NCI-H774 (cell line): ENCODE measurements at regions not wholly inside any gene's neighbourhood (a gene's known extent, or its start where the extent isn't known, plus 50 kb on each side); places are given as distances from the start of the nearest gene placed in this dataset.

Source experiments
- DNase-seq: peaks from one replicate; lab custom pipeline; 2025; lab: John Stamatoyannopoulos, UW

- no peak for DNase-seq
Measured at GRCh38 chr2:177068967-177069366, 143.6 kb upstream of the HNRNPA3 start.

GRCh38 chr2:177072090-177072489 is 140.5 kb upstream of the HNRNPA3 start:
- no peak for DNase-seq

GRCh38 chr2:177073611-177074010 is 139.0 kb upstream of the HNRNPA3 start:
- no peak for DNase-seq

DNA sequence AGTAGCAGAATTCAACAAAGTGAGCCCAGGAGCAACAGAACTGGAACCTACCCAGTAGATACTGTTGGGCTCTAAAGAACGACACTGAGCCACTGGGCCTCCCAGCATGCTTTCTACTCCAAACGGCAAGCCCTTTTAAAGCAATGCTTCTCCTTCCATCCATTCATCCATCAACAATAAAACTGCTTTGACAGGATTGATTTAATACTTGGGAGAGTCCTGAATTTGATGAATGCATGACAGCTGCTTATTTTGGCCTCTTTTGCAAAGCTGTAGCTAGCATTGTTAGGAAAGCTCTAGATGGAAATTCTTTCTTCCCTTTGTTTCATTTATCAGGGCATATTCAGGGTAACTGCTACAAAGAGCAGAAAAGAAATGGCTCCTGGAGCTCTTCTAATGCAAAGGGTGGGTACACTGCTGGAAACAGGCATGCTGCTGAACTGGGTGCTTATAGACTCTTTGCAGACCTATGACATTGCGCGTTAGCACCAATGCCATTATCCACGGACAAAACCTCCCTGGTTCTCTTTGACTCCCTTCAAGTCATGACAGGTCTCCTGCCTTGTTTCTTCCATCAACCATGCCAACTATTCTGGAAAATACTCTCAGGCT is 138.4 kb upstream of the HNRNPA3 start:
- no peak for DNase-seq

GRCh38 chr2:177075254-177075653 is 137.3 kb upstream of the HNRNPA3 start:
- no peak for DNase-seq

- no peak for DNase-seq
Measured at GRCh38 chr2:177076636-177077179, 135.9 kb upstream of the HNRNPA3 start.

DNA sequence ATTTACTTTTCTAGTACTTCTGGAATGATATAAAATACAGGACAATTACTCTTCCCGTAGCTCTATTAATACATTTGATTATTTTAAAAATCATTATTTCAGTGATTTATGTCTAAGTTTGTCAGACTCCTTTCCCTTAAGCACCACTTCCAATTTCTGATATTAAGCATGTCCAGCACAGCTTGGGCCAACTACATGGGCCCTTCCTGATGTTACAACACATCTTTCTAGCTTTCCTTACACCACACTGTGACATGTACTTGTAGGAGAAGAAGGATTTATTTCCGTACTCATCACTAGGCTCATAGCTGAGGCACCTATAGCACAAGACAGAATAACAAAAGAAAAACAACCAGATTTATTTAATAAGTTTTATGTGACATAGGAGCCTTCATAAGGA is 134.8 kb upstream of the HNRNPA3 start:
- no peak for DNase-seq

- no peak for DNase-seq
Measured at GRCh38 chr2:177078416-177078815, 134.2 kb upstream of the HNRNPA3 start.

- DNase-seq: no peak
Measured at GRCh38 chr2:177078855-177079254, 133.7 kb upstream of the HNRNPA3 start.

- no peak for DNase-seq
Measured at GRCh38 chr2:177080746-177081284, 131.8 kb upstream of the HNRNPA3 start.

- DNase-seq: no peak
Measured at GRCh38 chr2:177084607-177085006, 128.0 kb upstream of the HNRNPA3 start.

DNA sequence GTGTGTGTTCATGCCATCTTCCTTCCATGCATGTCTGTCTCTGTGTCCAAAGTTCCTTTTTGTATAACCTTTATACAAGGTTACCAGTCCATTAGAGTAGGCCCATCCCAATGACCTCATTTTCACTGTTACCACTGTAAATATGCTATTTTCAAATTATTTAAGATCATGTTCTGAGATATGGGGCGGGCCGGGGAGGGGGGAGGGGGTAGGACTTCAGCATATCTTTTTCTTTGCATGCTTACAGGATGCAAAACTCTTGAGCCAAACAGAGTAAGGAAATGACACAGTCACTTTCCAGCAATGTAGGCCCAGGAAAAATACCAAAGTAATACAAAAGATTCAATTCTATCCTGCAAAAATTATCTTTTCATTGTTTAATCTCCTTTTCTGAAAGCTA is 124.1 kb upstream of the HNRNPA3 start:
- no peak for DNase-seq

- DNase-seq: no peak
Measured at GRCh38 chr2:177090967-177091366, 121.6 kb upstream of the HNRNPA3 start.

- no peak for DNase-seq
Measured at GRCh38 chr2:177093371-177093770, 119.2 kb upstream of the HNRNPA3 start.

DNA sequence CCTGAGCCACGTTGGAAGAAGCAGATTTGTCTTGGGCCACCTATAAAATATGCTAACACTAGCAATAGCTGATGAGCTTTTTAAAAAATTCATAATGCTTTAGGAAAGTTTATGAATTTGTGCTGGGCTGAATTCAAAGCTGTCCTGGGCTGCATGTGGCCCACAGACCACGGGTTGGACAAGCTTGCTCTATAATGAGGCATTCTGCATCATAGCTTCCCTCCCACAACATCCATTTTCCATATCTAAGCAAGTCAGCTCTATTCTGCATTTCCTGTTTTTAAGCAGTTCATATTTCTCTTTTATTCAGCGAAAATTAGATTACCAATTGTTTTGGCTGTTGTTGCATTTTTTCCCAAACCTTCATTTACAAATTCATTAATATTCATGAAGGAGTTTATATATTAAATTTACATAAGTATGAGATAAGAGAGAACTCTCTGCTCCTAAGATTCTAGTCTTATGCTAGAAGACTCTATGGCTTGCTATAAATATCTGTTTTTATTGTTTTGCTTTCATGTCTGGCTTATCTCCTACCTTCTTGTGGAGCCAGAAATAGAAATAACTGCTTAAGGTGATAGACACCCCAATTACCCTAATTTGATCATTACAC is 114.5 kb upstream of the HNRNPA3 start:
- DNase-seq: no peak

GRCh38 chr2:177101930-177102329 is 110.7 kb upstream of the HNRNPA3 start:
- DNase-seq: no peak

GRCh38 chr2:177106212-177106611 is 106.4 kb upstream of the HNRNPA3 start:
- DNase-seq: no peak

GRCh38 chr2:177108890-177109289 is 103.7 kb upstream of the HNRNPA3 start:
- DNase-seq: no peak

- no peak for DNase-seq
Measured at GRCh38 chr2:177114712-177115111, 97.9 kb upstream of the HNRNPA3 start.

GRCh38 chr2:177117755-177118154 is 94.8 kb upstream of the HNRNPA3 start:
- DNase-seq: no peak

DNA sequence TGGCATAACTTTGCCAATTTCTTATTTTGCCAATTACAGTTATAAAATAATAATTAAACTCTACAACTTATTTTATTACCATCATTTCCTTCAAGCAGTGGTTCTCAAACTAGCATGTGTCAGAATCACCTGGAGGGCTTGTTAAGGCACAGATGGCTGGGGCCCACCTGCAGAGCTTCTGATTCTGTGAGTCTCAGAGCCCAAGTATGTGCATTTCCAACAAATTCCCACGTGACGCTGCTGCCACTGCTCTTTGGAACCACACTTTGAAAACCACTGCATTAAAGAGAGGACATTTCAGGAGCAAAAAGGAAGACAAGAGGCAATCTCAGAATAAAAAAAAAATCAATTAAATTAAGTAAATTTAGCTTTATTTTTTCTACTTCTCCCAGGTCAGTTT is 94.0 kb upstream of the HNRNPA3 start:
- DNase-seq: no peak

DNA sequence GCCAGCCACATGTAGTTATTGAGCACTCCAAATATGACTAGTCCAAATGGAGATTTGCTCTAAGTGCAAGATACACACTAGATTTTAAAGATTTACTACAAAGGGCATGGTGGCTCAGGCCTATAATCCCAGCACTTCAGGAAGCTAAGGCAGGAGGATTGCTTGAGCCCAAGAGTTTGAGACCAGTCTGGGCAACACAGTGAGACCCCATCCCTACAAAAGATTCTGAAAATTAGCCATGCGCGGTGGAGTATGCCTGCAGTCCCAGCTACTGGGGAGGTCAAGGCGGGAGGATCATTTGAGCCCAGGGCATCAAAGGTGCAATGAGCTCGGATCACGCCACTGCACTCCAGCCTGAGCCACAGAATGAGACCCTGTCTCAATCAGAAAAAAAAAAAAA is 93.5 kb upstream of the HNRNPA3 start:
- no peak for DNase-seq

GRCh38 chr2:177123048-177123447 is 89.5 kb upstream of the HNRNPA3 start:
- no peak for DNase-seq

DNA sequence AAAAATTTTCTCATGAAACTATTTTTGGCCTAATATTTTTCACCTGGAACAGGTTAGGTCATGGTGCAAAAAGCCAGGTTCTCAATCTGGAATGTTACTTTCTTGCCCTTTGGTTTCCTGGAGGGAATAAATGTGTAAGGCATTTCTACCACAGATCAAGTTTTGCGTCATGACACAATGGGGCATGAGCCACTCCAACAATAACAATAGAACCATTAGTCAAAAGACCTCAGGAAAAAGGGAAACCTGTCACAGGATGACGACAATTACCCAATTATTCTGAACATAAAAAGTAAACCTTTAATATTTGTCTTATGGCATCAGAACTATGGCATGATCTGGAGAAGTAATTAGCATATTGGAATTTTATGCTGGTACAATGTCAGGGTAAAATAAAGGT is 88.2 kb upstream of the HNRNPA3 start:
- no peak for DNase-seq
